Esophagus (tissue), 2 donors: ENCODE measurements at regions not wholly inside any gene's neighbourhood (a gene's known extent, or its start where the extent isn't known, plus 50 kb on each side); places are given as distances from the start of the nearest gene placed in this dataset.

Experiments used
- H3K27ac ChIP-seq, 2 donors: one replicate each; pipeline ENCODE4 v1.5.1; 2013; ENCODE audit warnings: low read depth in 2 of 2, mild to moderate bottlenecking in 2 of 2, inconsistent platforms in 1 of 2, low read length in 1 of 2, moderate library complexity in 1 of 2
- H3K27me3 ChIP-seq, 2 donors: one replicate each; pipeline ENCODE4 v1.6.1; 2013; ENCODE audit warnings: low read length in 2 of 2, control low read depth in 1 of 2, mild to moderate bottlenecking in 1 of 2; ENCODE audit not compliant: insufficient read depth in 2 of 2, control insufficient read depth in 1 of 2
- H3K36me3 ChIP-seq, 2 donors: one replicate each; pipeline ENCODE4 v1.6.1; 2013; ENCODE audit warnings: low read length in 1 of 2; ENCODE audit not compliant: control insufficient read depth in 2 of 2, insufficient read depth in 2 of 2
- H3K4me1 ChIP-seq, 2 donors: one replicate each; pipeline ENCODE4 v1.6.1; 2013; ENCODE audit warnings: low read length in 1 of 2; ENCODE audit not compliant: control insufficient read depth in 2 of 2, insufficient read depth in 2 of 2
- H3K4me3 ChIP-seq, 2 donors: one replicate each; pipeline ENCODE4 v1.5.1; 2013; ENCODE audit warnings: low read length in 2 of 2, mild to moderate bottlenecking in 2 of 2, low read depth in 1 of 2, moderate library complexity in 1 of 2
- H3K9me3 ChIP-seq, 2 donors: one replicate each; pipeline ENCODE4 v1.6.1; 2013; ENCODE audit warnings: mild to moderate bottlenecking in 2 of 2, low read depth in 1 of 2, low read length in 1 of 2, moderate library complexity in 1 of 2; ENCODE audit not compliant: control insufficient read depth in 2 of 2, insufficient read depth in 1 of 2
- WGBS, 2 donors: extraction: QIAGEN DNeasy Blood & Tissue Kit; methylation state at CpG; one replicate each; pipeline ENCODE4 v1.1.7; 2013; 5-methylcytosine and 5-hydroxymethylcytosine counted together
- donor health status: healthy with polysubstance abuse.
- donor health status: Bipolar disorder and iron deficiency.

GRCh38 chr15:95975212-95975611, 355.3 kb upstream of the NR2F2 start:
- Histone ChIP-seq H3K9me3 (no peaks in the 10 kb centered on the region), H3K36me3 (no peaks in the 10 kb centered on the region), H3K27ac (no peak overlapping the region), H3K27me3 (no peaks in the 10 kb centered on the region), H3K4me1 (no peaks in the 10 kb centered on the region), H3K4me3 (no peak overlapping the region)
- 81 to 85% methylated on average over 4 of the region's 4 CpGs for WGBS, 2 donors

- Histone ChIP-seq H3K27ac (no peak overlapping the region), H3K36me3 (no peaks in the 10 kb centered on the region), H3K9me3 (no peaks in the 10 kb centered on the region), H3K4me3 (no peak overlapping the region), H3K4me1 (no peaks in the 10 kb centered on the region), H3K27me3 (no peaks in the 10 kb centered on the region)
- WGBS, 2 donors = 92 to 95% methylated on average over 3 of the region's 3 CpGs
Observed at GRCh38 chr15:95979286-95979685, 351.2 kb upstream of the NR2F2 start.

- H3K27ac ChIP-seq = no peak overlapping the region
- no peaks in the 10 kb centered on the region for H3K9me3 ChIP-seq
- no peaks in the 10 kb centered on the region for H3K27me3 ChIP-seq
- WGBS, 2 donors = 93 to 96% methylated on average over 6 of the region's 6 CpGs
- no peak overlapping the region for H3K4me3 ChIP-seq
- H3K4me1 ChIP-seq = no peaks in the 10 kb centered on the region
- H3K36me3 ChIP-seq = no peaks in the 10 kb centered on the region
Observed at GRCh38 chr15:95981209-95981608, 349.3 kb upstream of the NR2F2 start.

- Histone ChIP-seq H3K9me3 (no peaks in the 10 kb centered on the region), H3K4me1 (no peaks in the 10 kb centered on the region)
- 75 to 79% methylated on average over 4 of the region's 4 CpGs for WGBS, 2 donors
Observed at GRCh38 chr15:95987299-95987698, 343.2 kb upstream of the NR2F2 start.

GRCh38 chr15:95987886-95988573, 342.5 kb upstream of the NR2F2 start:
- 65 to 75% methylated on average over 3 of the region's 3 CpGs for WGBS, 2 donors
- Histone ChIP-seq H3K4me3 (no peak overlapping the region), H3K27me3 (no peaks in the 10 kb centered on the region), H3K4me1 (no peaks in the 10 kb centered on the region), H3K36me3 (no peaks in the 10 kb centered on the region), H3K27ac (no peak overlapping the region), H3K9me3 (no peaks in the 10 kb centered on the region)

More at GRCh38 chr15:95987299-95987698, 343.2 kb upstream of the NR2F2 start:
- no peak overlapping the region for H3K27ac ChIP-seq
- H3K27me3 ChIP-seq = no peaks in the 10 kb centered on the region
- no peak overlapping the region for H3K4me3 ChIP-seq
- no peaks in the 10 kb centered on the region for H3K36me3 ChIP-seq

- H3K27me3 ChIP-seq = no peaks in the 10 kb centered on the region
- no peak overlapping the region for H3K4me3 ChIP-seq
- H3K27ac ChIP-seq = no peak overlapping the region
- 73 to 75% methylated on average over 4 of the region's 4 CpGs for WGBS, 2 donors
- no peaks in the 10 kb centered on the region for H3K9me3 ChIP-seq
- H3K36me3 ChIP-seq = no peaks in the 10 kb centered on the region
- no peaks in the 10 kb centered on the region for H3K4me1 ChIP-seq
Observed at GRCh38 chr15:95988574-95988887, 342.0 kb upstream of the NR2F2 start.

GRCh38 chr15:95989392-95989791, 341.1 kb upstream of the NR2F2 start:
- Histone ChIP-seq H3K27me3 (no peaks in the 10 kb centered on the region), H3K4me3 (no peak overlapping the region), H3K4me1 (no peaks in the 10 kb centered on the region), H3K27ac (no peak overlapping the region), H3K9me3 (no peaks in the 10 kb centered on the region), H3K36me3 (no peaks in the 10 kb centered on the region)
- 85 to 87% methylated on average over 3 of the region's 3 CpGs for WGBS, 2 donors

GRCh38 chr15:95990833-95991232, 339.7 kb upstream of the NR2F2 start:
- H3K9me3 ChIP-seq = no peaks in the 10 kb centered on the region
- 46 to 56% methylated on average over 4 of the region's 4 CpGs for WGBS, 2 donors
- no peak overlapping the region for H3K27ac ChIP-seq
- H3K36me3 ChIP-seq = no peaks in the 10 kb centered on the region
- H3K4me3 ChIP-seq = no peak overlapping the region
- no peaks in the 10 kb centered on the region for H3K27me3 ChIP-seq
- no peaks in the 10 kb centered on the region for H3K4me1 ChIP-seq

GRCh38 chr15:95994418-95994817, 336.1 kb upstream of the NR2F2 start:
- H3K27ac ChIP-seq = no peak overlapping the region
- 80 to 91% methylated on average over 4 of the region's 4 CpGs for WGBS, 2 donors
- H3K9me3 ChIP-seq = no peaks in the 10 kb centered on the region
- H3K4me1 ChIP-seq = no peaks in the 10 kb centered on the region
- H3K27me3 ChIP-seq = no peaks in the 10 kb centered on the region
- H3K36me3 ChIP-seq = no peaks in the 10 kb centered on the region
- no peak overlapping the region for H3K4me3 ChIP-seq

GRCh38 chr15:95995375-95996168, 334.9 kb upstream of the NR2F2 start:
- Histone ChIP-seq H3K4me1 (no peaks in the 10 kb centered on the region), H3K36me3 (no peaks in the 10 kb centered on the region), H3K27ac (no peak overlapping the region), H3K9me3 (no peaks in the 10 kb centered on the region), H3K4me3 (no peak overlapping the region), H3K27me3 (no peaks in the 10 kb centered on the region)
- 67 to 77% methylated on average over 5 of the region's 5 CpGs for WGBS, 2 donors
